ENCODE measurements at regions not wholly inside any gene's neighbourhood (a gene's known extent, or its start where the extent isn't known, plus 50 kb on each side); places are given as distances from the start of the nearest gene placed in this dataset.

GRCh38 chr13:53220038-53220437 is 191.4 kb downstream of the OLFM4 start:
- no peak overlapping the region for H3K4me3 ChIP-seq (ENCODE audit: control insufficient read depth, low read depth, low read length)
- no peak for TF ChIP-seq CTCF (IDR thresholded peaks at IDR 0.05; ENCODE audit: control insufficient read depth, insufficient read depth, low read depth, low read length, missing control alignments)
- DNase-seq (ENCODE audit: low read depth), result no peak

GRCh38 chr13:53237696-53238095 is 209.1 kb downstream of the OLFM4 start:
- DNase-seq (ENCODE audit: low read depth), result no peak
- H3K4me3 ChIP-seq (ENCODE audit: control insufficient read depth, low read depth, low read length), result no peak overlapping the region
- TF ChIP-seq CTCF (IDR thresholded peaks at IDR 0.05; ENCODE audit: control insufficient read depth, insufficient read depth, low read depth, low read length, missing control alignments), result no peak

- H3K4me3 ChIP-seq (ENCODE audit: control insufficient read depth, low read depth, low read length), result no peak overlapping the region
- DNase-seq (ENCODE audit: low read depth), result no peak
- TF ChIP-seq CTCF (IDR thresholded peaks at IDR 0.05; ENCODE audit: control insufficient read depth, insufficient read depth, low read depth, low read length, missing control alignments), result no peak
Observed at GRCh38 chr13:53238261-53238660, 209.6 kb downstream of the OLFM4 start.

GRCh38 chr13:53240401-53241025 is 211.9 kb downstream of the OLFM4 start:
- no peak overlapping the region for H3K4me3 ChIP-seq (ENCODE audit: control insufficient read depth, low read depth, low read length)
- no peak for DNase-seq (ENCODE audit: low read depth)
- TF ChIP-seq CTCF (IDR thresholded peaks at IDR 0.05; ENCODE audit: control insufficient read depth, insufficient read depth, low read depth, low read length, missing control alignments), result no peak

- no peak overlapping the region for H3K4me3 ChIP-seq (ENCODE audit: control insufficient read depth, low read depth, low read length)
- TF ChIP-seq CTCF (IDR thresholded peaks at IDR 0.05; ENCODE audit: control insufficient read depth, insufficient read depth, low read depth, low read length, missing control alignments), result no peak
- no peak for DNase-seq (ENCODE audit: low read depth)
Observed at GRCh38 chr13:53241891-53242348, 213.3 kb downstream of the OLFM4 start.

- no peak for TF ChIP-seq CTCF (IDR thresholded peaks at IDR 0.05; ENCODE audit: control insufficient read depth, insufficient read depth, low read depth, low read length, missing control alignments)
- DNase-seq (ENCODE audit: low read depth), result no peak
- H3K4me3 ChIP-seq (ENCODE audit: control insufficient read depth, low read depth, low read length), result no peak overlapping the region
Observed at GRCh38 chr13:53249236-53249635, 220.6 kb downstream of the OLFM4 start.

All from AG09309 (cell line).